ENCODE measurements at regions not wholly inside any gene's neighbourhood (a gene's known extent, or its start where the extent isn't known, plus 50 kb on each side); places are given as distances from the start of the nearest gene placed in this dataset.

DNA sequence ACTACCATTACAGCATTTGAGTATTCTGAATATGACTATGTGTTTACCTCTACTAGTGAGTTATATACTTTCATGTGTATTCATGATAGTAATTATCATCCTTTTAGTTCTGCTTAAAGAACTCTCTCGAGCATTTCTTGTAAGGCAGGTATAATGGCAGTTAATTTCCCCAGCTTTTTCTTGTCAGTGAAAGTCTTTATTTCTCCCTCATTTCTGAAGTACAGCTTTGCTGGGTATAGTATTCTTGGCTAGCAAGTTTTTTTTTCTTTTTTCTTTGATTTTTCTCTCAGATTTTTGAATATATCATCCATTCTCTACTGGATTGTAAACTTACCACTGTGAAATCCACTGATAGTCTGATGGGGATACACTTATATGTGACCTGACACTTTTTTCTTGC is 165.9 kb upstream of the ARHGAP5 start:
- 0% methylated on average over 1 of the region's 1 CpG for WGBS (ENCODE audit: insufficient coverage, low coverage, missing lambda C conversion rate)
- TF ChIP-seq SREBF1 (IDR thresholded peaks at IDR 0.05; ENCODE audit: borderline replicate concordance, low read depth, low read length): no peak
- no peak overlapping the region for H3K4me3 ChIP-seq
- no peaks in the 10 kb centered on the region for H3K79me2 ChIP-seq (ENCODE audit: control insufficient read depth, insufficient read depth, low read length)
- no peak overlapping the region for H3K9ac ChIP-seq (ENCODE audit: insufficient read depth in 1 of 2, low read depth in 2 of 2, low read length in 2 of 2)
- intact Hi-C loops (cut with micrococcal nuclease): no loop called here
- H3K4me2 ChIP-seq (ENCODE audit: insufficient read depth, low read length): no peak overlapping the region
- no peaks in the 10 kb centered on the region for H3K36me3 ChIP-seq (ENCODE audit: control insufficient read depth, insufficient read depth, low read length)
- H4K20me1 ChIP-seq (replicated peaks; ENCODE audit: control insufficient read depth, insufficient read depth, low read length): no peaks in the 10 kb centered on the region
- no peak for ATAC-seq
- POLR2A ChIA-PET: no interaction called here
- FAIRE-seq: no peak
- DNase-seq (ENCODE audit: extremely low read depth in 1 of 4, low spot score in 3 of 4): no peak
- CTCF ChIA-PET (ENCODE audit: low intra/inter-chr PET ratio): no interaction called here
- H2AFZ ChIP-seq (ENCODE audit: low read depth, low read length): no peak overlapping the region
- H3K4me1 ChIP-seq (replicated peaks in 1 of 2; ENCODE audit: control insufficient read depth in 2 of 2, insufficient read depth in 2 of 2, low read length in 2 of 2): no peaks in the 10 kb centered on the region; a peak in 1 of 5 replicates
- BruUV-seq (replicated peaks): no TSS peak
- H3K27me3 ChIP-seq (ENCODE audit: control insufficient read depth in 2 of 2, insufficient read depth in 2 of 2, low read length in 2 of 2): no peaks in the 10 kb centered on the region
- no peaks in the 10 kb centered on the region for H3K9me1 ChIP-seq (ENCODE audit: control insufficient read depth, insufficient read depth, low read length)
- no peak overlapping the region for H3K27ac ChIP-seq (ENCODE audit: extremely low read depth, low read depth, low read length)
- in situ Hi-C loops (cut with MboI): no loop called here
- no peaks in the 10 kb centered on the region for H3K9me3 ChIP-seq (replicated peaks; ENCODE audit: control insufficient read depth, insufficient read depth, low read depth, low read length)

DNA sequence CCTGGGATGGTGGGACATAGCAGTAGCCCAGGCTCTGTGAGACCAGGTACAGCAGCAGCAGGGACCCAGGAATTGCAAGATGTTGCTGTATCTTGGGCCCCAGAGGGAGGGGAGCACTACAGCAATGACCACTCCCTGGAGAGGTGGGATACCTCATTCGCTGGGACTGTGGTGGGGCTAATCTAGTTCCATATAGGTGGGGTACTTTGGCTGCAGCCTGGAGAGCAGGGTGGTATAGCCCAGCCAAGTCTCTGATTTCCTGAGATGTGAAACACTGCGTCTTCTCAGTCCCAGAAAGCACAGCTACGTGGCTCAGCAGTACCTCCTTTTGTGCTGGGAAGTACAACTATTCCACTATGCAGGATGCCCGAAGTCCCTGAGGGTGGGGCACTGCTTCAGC is 163.7 kb upstream of the ARHGAP5 start:
- TF ChIP-seq, protein P1, sequence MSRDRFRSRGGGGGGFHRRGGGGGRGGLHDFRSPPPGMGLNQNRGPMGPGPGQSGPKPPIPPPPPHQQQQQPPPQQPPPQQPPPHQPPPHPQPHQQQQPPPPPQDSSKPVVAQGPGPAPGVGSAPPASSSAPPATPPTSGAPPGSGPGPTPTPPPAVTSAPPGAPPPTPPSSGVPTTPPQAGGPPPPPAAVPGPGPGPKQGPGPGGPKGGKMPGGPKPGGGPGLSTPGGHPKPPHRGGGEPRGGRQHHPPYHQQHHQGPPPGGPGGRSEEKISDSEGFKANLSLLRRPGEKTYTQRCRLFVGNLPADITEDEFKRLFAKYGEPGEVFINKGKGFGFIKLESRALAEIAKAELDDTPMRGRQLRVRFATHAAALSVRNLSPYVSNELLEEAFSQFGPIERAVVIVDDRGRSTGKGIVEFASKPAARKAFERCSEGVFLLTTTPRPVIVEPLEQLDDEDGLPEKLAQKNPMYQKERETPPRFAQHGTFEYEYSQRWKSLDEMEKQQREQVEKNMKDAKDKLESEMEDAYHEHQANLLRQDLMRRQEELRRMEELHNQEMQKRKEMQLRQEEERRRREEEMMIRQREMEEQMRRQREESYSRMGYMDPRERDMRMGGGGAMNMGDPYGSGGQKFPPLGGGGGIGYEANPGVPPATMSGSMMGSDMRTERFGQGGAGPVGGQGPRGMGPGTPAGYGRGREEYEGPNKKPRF (IDR thresholded peaks at IDR 0.05; ENCODE audit: low read depth, low read length): no peak
- TF ChIP-seq ZNF778 (CRISPR knock-in tag; IDR thresholded peaks at IDR 0.05) (no peak), SAFB (IDR thresholded peaks at IDR 0.05; ENCODE audit: borderline replicate concordance, low read depth, low read length) (no peak), NONO (IDR thresholded peaks at IDR 0.05; ENCODE audit: low read depth in 2 of 2, low read length in 1 of 2) (no peak)
- TF ChIP-seq, protein P2, sequence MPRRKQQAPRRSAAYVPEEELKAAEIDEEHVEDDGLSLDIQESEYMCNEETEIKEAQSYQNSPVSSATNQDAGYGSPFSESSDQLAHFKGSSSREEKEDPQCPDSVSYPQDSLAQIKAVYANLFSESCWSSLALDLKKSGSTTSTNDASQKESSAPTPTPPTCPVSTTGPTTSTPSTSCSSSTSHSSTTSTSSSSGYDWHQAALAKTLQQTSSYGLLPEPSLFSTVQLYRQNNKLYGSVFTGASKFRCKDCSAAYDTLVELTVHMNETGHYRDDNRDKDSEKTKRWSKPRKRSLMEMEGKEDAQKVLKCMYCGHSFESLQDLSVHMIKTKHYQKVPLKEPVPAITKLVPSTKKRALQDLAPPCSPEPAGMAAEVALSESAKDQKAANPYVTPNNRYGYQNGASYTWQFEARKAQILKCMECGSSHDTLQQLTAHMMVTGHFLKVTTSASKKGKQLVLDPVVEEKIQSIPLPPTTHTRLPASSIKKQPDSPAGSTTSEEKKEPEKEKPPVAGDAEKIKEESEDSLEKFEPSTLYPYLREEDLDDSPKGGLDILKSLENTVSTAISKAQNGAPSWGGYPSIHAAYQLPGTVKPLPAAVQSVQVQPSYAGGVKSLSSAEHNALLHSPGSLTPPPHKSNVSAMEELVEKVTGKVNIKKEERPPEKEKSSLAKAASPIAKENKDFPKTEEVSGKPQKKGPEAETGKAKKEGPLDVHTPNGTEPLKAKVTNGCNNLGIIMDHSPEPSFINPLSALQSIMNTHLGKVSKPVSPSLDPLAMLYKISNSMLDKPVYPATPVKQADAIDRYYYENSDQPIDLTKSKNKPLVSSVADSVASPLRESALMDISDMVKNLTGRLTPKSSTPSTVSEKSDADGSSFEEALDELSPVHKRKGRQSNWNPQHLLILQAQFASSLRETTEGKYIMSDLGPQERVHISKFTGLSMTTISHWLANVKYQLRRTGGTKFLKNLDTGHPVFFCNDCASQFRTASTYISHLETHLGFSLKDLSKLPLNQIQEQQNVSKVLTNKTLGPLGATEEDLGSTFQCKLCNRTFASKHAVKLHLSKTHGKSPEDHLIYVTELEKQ (CRISPR knock-in tag; IDR thresholded peaks at IDR 0.05): no peak
- TF ChIP-seq, protein P3, sequence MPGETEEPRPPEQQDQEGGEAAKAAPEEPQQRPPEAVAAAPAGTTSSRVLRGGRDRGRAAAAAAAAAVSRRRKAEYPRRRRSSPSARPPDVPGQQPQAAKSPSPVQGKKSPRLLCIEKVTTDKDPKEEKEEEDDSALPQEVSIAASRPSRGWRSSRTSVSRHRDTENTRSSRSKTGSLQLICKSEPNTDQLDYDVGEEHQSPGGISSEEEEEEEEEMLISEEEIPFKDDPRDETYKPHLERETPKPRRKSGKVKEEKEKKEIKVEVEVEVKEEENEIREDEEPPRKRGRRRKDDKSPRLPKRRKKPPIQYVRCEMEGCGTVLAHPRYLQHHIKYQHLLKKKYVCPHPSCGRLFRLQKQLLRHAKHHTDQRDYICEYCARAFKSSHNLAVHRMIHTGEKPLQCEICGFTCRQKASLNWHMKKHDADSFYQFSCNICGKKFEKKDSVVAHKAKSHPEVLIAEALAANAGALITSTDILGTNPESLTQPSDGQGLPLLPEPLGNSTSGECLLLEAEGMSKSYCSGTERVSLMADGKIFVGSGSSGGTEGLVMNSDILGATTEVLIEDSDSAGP (CRISPR knock-in tag; IDR thresholded peaks at IDR 0.05): no peak
- Histone ChIP-seq H2AFZ (ENCODE audit: low read depth, low read length) (no peak overlapping the region), H3K36me3 (ENCODE audit: control insufficient read depth, insufficient read depth, low read length) (no peaks in the 10 kb centered on the region), H3K9ac (ENCODE audit: insufficient read depth in 1 of 2, low read depth in 2 of 2, low read length in 2 of 2) (no peak overlapping the region), H3K4me2 (ENCODE audit: insufficient read depth, low read length) (no peak overlapping the region), H4K20me1 (replicated peaks; ENCODE audit: control insufficient read depth, insufficient read depth, low read length) (no peaks in the 10 kb centered on the region), H3K9me3 (replicated peaks; ENCODE audit: control insufficient read depth, insufficient read depth, low read depth, low read length) (no peaks in the 10 kb centered on the region), H3K27me3 (ENCODE audit: control insufficient read depth in 2 of 2, insufficient read depth in 2 of 2, low read length in 2 of 2) (no peaks in the 10 kb centered on the region), H3K79me2 (ENCODE audit: control insufficient read depth, insufficient read depth, low read length) (no peaks in the 10 kb centered on the region), H3K4me1 (replicated peaks in 1 of 2; ENCODE audit: control insufficient read depth in 2 of 2, insufficient read depth in 2 of 2, low read length in 2 of 2) (no peaks in the 10 kb centered on the region; a peak in 1 of 5 replicates), H3K9me1 (ENCODE audit: control insufficient read depth, insufficient read depth, low read length) (no peaks in the 10 kb centered on the region), H3K4me3 (no peak overlapping the region), H3K27ac (ENCODE audit: extremely low read depth, low read depth, low read length) (no peak overlapping the region)
- POLR2A ChIA-PET: no interaction called here
- intact Hi-C loops (cut with micrococcal nuclease): no loop called here
- DNase-seq (ENCODE audit: extremely low read depth in 1 of 4, low spot score in 3 of 4) (no peak), FAIRE-seq (no peak), ATAC-seq (no peak)
- WGBS (ENCODE audit: insufficient coverage, low coverage, missing lambda C conversion rate): 13% methylated on average over 3 of the region's 4 CpGs
- no TSS peak for BruUV-seq (replicated peaks)
- CTCF ChIA-PET (ENCODE audit: low intra/inter-chr PET ratio): no interaction called here
- in situ Hi-C loops (cut with MboI): no loop called here
